Activated naive CD8-positive, alpha-beta T cell treated with anti-CD3 and anti-CD28 coated beads, Interleukin-2, amount 10 ng/mL, durations not matched to agents 7 days and 5 days (primary cell): ENCODE measurements at regions not wholly inside any gene's neighbourhood (a gene's known extent, or its start where the extent isn't known, plus 50 kb on each side); places are given as distances from the start of the nearest gene placed in this dataset.
"Not testable (repeated sequence)": the region's sequence is repeated elsewhere in the genome, so short reads cannot be mapped to it uniquely, and the experiment has no call there.

Experiments
- ATAC-seq: fragments of 150-1000 bp; cut with Tn5 transposase; one replicate; pipeline ENCODE4 v1.10.0; 2021; ENCODE audit warnings: low read depth, moderate library complexity
- POLR2A ChIA-PET: fragments of 350-600 bp; sonication (Branson Sonifier 250); formaldehyde crosslinking; loops from one replicate; lab custom pipeline; 2021; ENCODE audit warnings: antibody characterized with exemption; lab: Charles Lee
- DNase-seq: peaks from one replicate; pipeline ENCODE4 v3.0.0; 2021
- H3K27ac Mint-ChIP-seq: one replicate; pipeline ENCODE4 v1.8.0; 2022; ENCODE audit warnings: mild to moderate bottlenecking, mixed read lengths
- H3K27me3 Mint-ChIP-seq: one replicate; pipeline ENCODE4 v1.8.0; 2022; ENCODE audit warnings: mild to moderate bottlenecking, moderate library complexity, mixed read lengths
- H3K36me3 Mint-ChIP-seq: one replicate; pipeline ENCODE4 v1.8.0; 2021; ENCODE audit warnings: mild to moderate bottlenecking, mixed read lengths
- H3K4me1 Mint-ChIP-seq: one replicate; pipeline ENCODE4 v1.8.0; 2021; ENCODE audit warnings: mixed read lengths
- H3K4me3 Mint-ChIP-seq: one replicate; pipeline ENCODE4 v1.8.0; 2022; ENCODE audit warnings: mild to moderate bottlenecking, moderate library complexity, mixed read lengths
- H3K9me3 Mint-ChIP-seq: one replicate; pipeline ENCODE4 v1.8.0; 2021; ENCODE audit warnings: mixed read lengths

DNA sequence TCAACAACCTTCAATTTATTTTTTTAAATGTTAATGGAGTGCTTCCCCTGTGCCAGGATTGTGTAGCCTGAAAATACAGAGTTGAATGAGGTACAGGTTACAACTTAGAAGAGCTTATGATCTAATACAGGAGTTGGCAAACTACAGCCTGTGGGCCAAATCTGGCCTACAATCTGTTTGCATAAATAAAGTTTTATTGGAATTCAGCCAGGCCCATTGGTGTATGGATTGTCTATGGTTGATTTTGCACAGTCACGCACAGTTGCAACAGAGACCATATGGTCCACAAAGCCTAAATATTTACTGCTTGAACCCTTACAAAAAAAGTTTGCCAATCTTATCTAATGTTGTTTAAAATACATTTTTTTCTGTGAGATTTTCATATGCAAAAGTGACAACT, 177.3 kb upstream of the CCN2 start:
- peaks cover 10% of the 10 kb centered on the region for H3K27me3 Mint-ChIP-seq
- DNase-seq (no peak), ATAC-seq (no peak)
- no peaks in the 10 kb centered on the region for H3K9me3 Mint-ChIP-seq
- peaks cover 2% of the 10 kb centered on the region for H3K4me1 Mint-ChIP-seq
- no peak overlapping the region for H3K4me3 Mint-ChIP-seq
- POLR2A ChIA-PET, result no interaction called here
- H3K36me3 Mint-ChIP-seq, result no peaks in the 10 kb centered on the region
- no peak overlapping the region for H3K27ac Mint-ChIP-seq

DNA sequence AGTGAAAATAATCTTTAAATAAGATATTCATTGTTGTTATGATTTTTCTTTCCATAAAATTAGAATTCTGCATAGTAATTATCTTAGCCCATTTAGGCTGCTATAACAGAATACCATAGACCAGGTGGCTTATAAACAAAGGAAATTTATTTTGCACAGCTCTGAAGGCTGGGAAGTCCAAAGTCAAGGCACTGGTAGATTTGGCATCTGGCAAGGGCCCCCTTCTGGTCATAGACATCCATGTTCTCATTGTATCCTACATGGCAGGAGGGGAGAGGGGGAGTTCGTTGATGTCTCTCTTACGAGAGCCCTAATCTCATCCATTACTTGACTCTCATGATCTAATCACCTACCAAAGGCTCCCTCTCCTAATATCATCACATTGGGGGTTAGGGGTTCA, 175.0 kb upstream of the CCN2 start:
- H3K4me3 Mint-ChIP-seq, result no peak overlapping the region
- POLR2A ChIA-PET, result no interaction called here
- H3K27ac Mint-ChIP-seq, result no peak overlapping the region
- no peaks in the 10 kb centered on the region for H3K36me3 Mint-ChIP-seq
- DNase-seq (no peak), ATAC-seq (no peak)
- no peaks in the 10 kb centered on the region for H3K9me3 Mint-ChIP-seq
- no peaks in the 10 kb centered on the region for H3K4me1 Mint-ChIP-seq
- H3K27me3 Mint-ChIP-seq, result peaks cover 8% of the 10 kb centered on the region

- no peaks in the 10 kb centered on the region for H3K9me3 Mint-ChIP-seq
- no peak overlapping the region for H3K4me3 Mint-ChIP-seq
- H3K36me3 Mint-ChIP-seq, result no peaks in the 10 kb centered on the region
- ATAC-seq (no peak), DNase-seq (no peak)
- H3K27me3 Mint-ChIP-seq, result peaks cover 8% of the 10 kb centered on the region
- POLR2A ChIA-PET, result no interaction called here
- H3K4me1 Mint-ChIP-seq, result no peaks in the 10 kb centered on the region
- no peak overlapping the region for H3K27ac Mint-ChIP-seq
These were observed 171.7 kb upstream of the CCN2 start for GRCh38 chr6:132122871-132123270.

- H3K9me3 Mint-ChIP-seq, result no peaks in the 10 kb centered on the region
- H3K4me3 Mint-ChIP-seq, result no peak overlapping the region
- ATAC-seq, result no peak
- no peak overlapping the region for H3K27ac Mint-ChIP-seq
- POLR2A ChIA-PET, result no interaction called here
- no peaks in the 10 kb centered on the region for H3K36me3 Mint-ChIP-seq
- peaks cover 8% of the 10 kb centered on the region for H3K27me3 Mint-ChIP-seq
- DNase-seq, result no peak
- H3K4me1 Mint-ChIP-seq, result no peaks in the 10 kb centered on the region
These were observed 171.0 kb upstream of the CCN2 start for GRCh38 chr6:132122176-132122575.

GRCh38 chr6:132118144-132118543, 167.0 kb upstream of the CCN2 start:
- DNase-seq (no peak), ATAC-seq (no peak)
- no peaks in the 10 kb centered on the region for H3K36me3 Mint-ChIP-seq
- POLR2A ChIA-PET, result no interaction called here
- no peak overlapping the region for H3K27ac Mint-ChIP-seq
- no peak overlapping the region for H3K4me3 Mint-ChIP-seq
- peaks cover 5% of the 10 kb centered on the region for H3K27me3 Mint-ChIP-seq
- no peaks in the 10 kb centered on the region for H3K4me1 Mint-ChIP-seq
- H3K9me3 Mint-ChIP-seq, result no peaks in the 10 kb centered on the region

GRCh38 chr6:132115714-132116366, 164.7 kb upstream of the CCN2 start:
- H3K4me3 Mint-ChIP-seq, result no peak overlapping the region
- H3K4me1 Mint-ChIP-seq, result no peaks in the 10 kb centered on the region
- no peaks in the 10 kb centered on the region for H3K36me3 Mint-ChIP-seq
- no peak for DNase-seq
- H3K9me3 Mint-ChIP-seq, result no peaks in the 10 kb centered on the region
- peaks cover 2% of the 10 kb centered on the region for H3K27me3 Mint-ChIP-seq
- ATAC-seq, result no peak
- no peak overlapping the region for H3K27ac Mint-ChIP-seq
- POLR2A ChIA-PET, result no interaction called here

DNA sequence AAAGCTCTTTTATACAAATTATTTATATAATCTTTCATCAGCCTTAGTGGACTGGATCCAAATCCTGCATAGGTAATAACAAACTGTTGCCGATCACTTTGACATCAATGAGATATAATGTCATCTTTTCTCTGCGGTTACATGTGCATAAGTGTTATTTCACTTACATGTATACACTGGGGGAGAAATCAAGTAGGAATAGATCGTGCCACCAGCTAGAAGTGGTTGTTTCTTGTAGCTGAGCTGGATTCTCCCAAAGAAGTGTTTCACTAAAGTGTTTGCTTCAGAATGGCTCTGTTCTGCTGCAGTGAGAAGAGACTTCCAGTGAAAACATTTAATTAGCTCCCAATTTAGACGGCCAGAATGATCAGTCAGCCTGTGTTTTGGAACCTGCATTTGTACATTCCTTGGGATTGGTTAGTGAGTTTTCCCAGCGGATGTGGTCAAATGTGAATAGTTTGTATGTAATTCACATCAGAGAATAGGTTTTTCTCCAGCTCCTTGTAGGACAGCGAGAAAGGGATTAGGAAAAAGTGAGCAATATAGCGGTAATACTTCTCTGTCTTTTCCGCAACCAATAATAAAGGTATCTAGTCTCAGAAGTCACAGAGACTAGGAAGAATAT, 163.1 kb upstream of the CCN2 start:
- ATAC-seq (no peak), DNase-seq (no peak)
- Mint-ChIP-seq H3K36me3 (no peaks in the 10 kb centered on the region), H3K27ac (no peak overlapping the region), H3K9me3 (peaks cover 3% of the 10 kb centered on the region), H3K4me3 (no peak overlapping the region), H3K4me1 (no peaks in the 10 kb centered on the region), H3K27me3 (peaks cover 2% of the 10 kb centered on the region)
- POLR2A ChIA-PET, result no interaction called here

DNA sequence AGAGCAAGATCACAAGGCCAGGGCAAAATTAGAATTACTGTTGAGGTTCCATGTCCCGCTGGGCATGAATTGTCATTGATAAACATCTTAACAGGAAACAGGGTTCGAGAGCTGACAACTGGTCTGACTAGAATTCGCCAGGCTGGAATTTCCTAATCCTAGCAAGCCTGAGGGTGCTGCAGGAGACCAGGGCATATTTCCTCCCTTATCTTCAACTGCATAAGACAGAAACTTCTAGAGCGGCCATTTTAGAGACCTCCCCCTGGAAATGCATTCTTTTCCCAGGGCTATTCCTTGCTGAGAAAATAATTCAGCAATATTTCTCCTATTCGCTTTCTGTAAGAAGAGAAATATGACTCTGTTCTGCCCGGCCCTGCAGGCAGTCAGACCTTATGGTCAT, 158.6 kb upstream of the CCN2 start:
- H3K27ac Mint-ChIP-seq, H3K36me3 Mint-ChIP-seq, H3K4me1 Mint-ChIP-seq, H3K4me3 Mint-ChIP-seq, H3K27me3 Mint-ChIP-seq, ATAC-seq, POLR2A ChIA-PET, DNase-seq: not testable (repeated sequence)
- peaks cover 11% of the 10 kb centered on the region for H3K9me3 Mint-ChIP-seq

DNA sequence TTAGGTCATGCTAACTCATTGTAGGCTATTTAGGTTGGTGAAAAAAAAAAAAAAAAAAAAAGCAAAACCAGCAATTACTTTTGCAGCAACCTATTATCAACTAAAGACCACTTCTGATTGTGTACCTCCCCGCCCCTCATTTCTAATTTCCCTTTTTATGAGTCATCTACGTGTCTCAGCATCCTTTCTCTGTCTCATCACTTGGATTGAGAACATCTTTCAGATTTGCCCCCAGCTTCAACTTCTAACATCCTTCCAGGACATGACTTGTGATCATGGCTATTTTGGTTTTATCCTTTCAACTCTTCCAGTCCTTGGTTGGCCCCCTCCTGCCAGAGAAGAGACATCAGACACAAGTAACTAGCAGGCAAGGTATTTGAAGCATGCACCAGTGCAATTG, 156.7 kb upstream of the CCN2 start:
- no peaks in the 10 kb centered on the region for H3K27me3 Mint-ChIP-seq

DNA sequence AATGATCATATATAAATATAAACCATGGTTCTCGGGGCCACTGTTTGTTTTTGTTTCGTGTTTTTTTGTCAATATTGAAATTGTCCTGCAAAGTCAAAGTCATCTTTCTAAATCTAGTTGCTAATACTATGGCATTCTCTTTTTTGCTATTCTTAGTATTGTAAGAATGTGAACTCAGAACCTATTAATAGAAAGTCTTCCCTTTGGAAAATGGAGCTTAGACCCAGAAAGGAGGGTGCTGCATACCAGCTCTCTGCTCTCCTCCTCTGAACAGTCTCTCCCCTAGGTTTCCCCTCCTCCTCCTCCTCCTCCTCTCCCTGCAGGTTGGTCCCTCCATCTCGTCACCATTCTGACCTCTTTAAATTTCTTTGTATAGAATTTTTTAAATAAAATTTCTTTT, 150.4 kb upstream of the CCN2 start:
- POLR2A ChIA-PET, result no interaction called here
- H3K9me3 Mint-ChIP-seq, result peaks cover 3% of the 10 kb centered on the region
- ATAC-seq (no peak), DNase-seq (no peak)
- peaks cover 3% of the 10 kb centered on the region for H3K27me3 Mint-ChIP-seq
- no peaks in the 10 kb centered on the region for H3K4me1 Mint-ChIP-seq
- no peaks in the 10 kb centered on the region for H3K36me3 Mint-ChIP-seq
- no peak overlapping the region for H3K27ac Mint-ChIP-seq
- no peak overlapping the region for H3K4me3 Mint-ChIP-seq

More for the DNA sequence above, 156.7 kb upstream of the CCN2 start:
- Mint-ChIP-seq H3K9me3 (peaks cover 11% of the 10 kb centered on the region), H3K4me3 (no peak overlapping the region), H3K27ac (no peak overlapping the region), H3K36me3 (no peaks in the 10 kb centered on the region), H3K4me1 (no peaks in the 10 kb centered on the region)
- ATAC-seq (no peak), DNase-seq (no peak)
- POLR2A ChIA-PET, result no interaction called here

GRCh38 chr6:132100388-132100990, 149.3 kb upstream of the CCN2 start:
- Mint-ChIP-seq H3K36me3 (no peaks in the 10 kb centered on the region), H3K9me3 (peaks cover 3% of the 10 kb centered on the region), H3K4me3 (no peak overlapping the region), H3K27me3 (peaks cover 3% of the 10 kb centered on the region), H3K4me1 (no peaks in the 10 kb centered on the region), H3K27ac (no peak overlapping the region)
- ATAC-seq (no peak), DNase-seq (no peak)
- POLR2A ChIA-PET, result no interaction called here

DNA sequence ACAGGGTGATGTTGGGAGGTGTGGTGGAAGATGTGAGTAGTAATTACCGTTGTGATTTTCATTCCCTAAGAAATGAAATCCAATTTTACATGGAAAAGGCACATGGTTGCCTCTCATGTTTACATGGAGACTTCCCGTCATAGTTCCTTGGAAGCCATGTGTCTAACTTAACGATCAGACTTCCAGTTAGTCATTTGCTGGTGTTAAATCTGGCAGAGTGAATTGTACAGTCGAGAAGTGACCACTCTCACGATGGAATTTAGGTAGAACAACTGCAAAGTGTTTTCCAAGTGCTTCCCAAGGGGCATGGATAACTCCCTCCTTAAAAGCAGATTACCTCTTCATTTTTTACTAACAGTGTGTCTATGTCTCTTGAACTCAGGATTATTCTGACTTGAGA, 145.8 kb upstream of the CCN2 start:
- Mint-ChIP-seq H3K36me3 (no peaks in the 10 kb centered on the region), H3K27me3 (peaks cover 3% of the 10 kb centered on the region), H3K4me1 (no peaks in the 10 kb centered on the region), H3K4me3 (no peak overlapping the region), H3K9me3 (no peaks in the 10 kb centered on the region), H3K27ac (no peak overlapping the region)
- POLR2A ChIA-PET, result no interaction called here
- ATAC-seq, result no peak
- DNase-seq, result no peak

DNA sequence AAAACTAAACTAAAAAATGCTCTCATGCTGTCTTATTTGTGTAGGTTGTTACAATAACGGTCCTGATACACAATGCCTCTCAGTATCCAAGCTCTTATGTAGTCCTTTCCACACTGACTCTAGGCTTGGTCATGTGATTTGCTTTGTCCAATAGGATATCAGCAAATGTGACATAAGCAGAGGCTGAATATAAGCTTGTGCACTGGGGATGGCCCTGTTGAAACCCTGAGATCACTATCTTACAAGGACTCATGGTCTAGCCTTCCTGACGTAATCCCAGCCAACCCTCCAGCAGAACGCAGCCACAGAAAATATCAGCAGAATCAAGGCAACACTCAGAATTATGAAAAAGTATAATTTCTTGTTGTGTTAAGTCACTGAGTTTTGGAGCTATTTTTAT, 145.1 kb upstream of the CCN2 start:
- no peak overlapping the region for H3K4me3 Mint-ChIP-seq
- peaks cover 3% of the 10 kb centered on the region for H3K27me3 Mint-ChIP-seq
- no peak for ATAC-seq
- no peaks in the 10 kb centered on the region for H3K9me3 Mint-ChIP-seq
- no peaks in the 10 kb centered on the region for H3K36me3 Mint-ChIP-seq
- no peak overlapping the region for H3K27ac Mint-ChIP-seq
- POLR2A ChIA-PET, result no interaction called here
- DNase-seq, result no peak
- no peaks in the 10 kb centered on the region for H3K4me1 Mint-ChIP-seq

- Mint-ChIP-seq H3K4me3 (no peak overlapping the region), H3K9me3 (no peaks in the 10 kb centered on the region), H3K4me1 (no peaks in the 10 kb centered on the region), H3K36me3 (no peaks in the 10 kb centered on the region), H3K27me3 (peaks cover 2% of the 10 kb centered on the region), H3K27ac (no peak overlapping the region)
- ATAC-seq (no peak), DNase-seq (no peak)
- POLR2A ChIA-PET, result no interaction called here
These were observed 138.0 kb upstream of the CCN2 start for GRCh38 chr6:132089173-132089572.
